Superior temporal gyrus (tissue), 1 donor: ENCODE measurements at regions not wholly inside any gene's neighbourhood (a gene's known extent, or its start where the extent isn't known, plus 50 kb on each side); places are given as distances from the start of the nearest gene placed in this dataset.
A peak's percentile ranks its signal among the peaks of the same experiment; 100 is the strongest.
"Not testable (repeated sequence)": the region's sequence is repeated elsewhere in the genome, so short reads cannot be mapped to it uniquely, and the experiment has no call there.

Experiments used
- DNase-seq: peaks from one replicate; pipeline ENCODE4 v3.0.0-alpha.2; 2016; ENCODE audit errors: extremely low spot score

DNA sequence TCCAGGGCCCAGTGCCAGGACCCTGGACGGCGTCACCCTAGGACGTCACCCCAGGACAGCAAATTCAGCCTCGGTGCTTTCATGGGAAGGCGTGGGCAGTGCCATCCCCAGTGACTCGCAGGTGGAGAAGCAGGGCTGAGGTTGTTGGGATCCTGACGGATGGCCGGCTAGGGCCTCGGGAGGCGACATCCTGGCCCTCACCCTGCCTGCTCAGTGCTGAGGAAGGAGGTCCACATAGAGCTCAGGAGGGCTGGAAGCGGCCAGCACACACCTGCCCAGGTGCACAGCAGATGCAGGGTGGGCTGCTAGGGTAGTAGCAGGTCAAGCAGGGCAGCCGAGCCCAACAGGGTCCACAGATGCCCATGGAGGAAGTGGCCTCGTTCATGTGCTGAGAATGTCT, 482.0 kb upstream of the SALL3 start:
- DNase-seq = no peak

DNA sequence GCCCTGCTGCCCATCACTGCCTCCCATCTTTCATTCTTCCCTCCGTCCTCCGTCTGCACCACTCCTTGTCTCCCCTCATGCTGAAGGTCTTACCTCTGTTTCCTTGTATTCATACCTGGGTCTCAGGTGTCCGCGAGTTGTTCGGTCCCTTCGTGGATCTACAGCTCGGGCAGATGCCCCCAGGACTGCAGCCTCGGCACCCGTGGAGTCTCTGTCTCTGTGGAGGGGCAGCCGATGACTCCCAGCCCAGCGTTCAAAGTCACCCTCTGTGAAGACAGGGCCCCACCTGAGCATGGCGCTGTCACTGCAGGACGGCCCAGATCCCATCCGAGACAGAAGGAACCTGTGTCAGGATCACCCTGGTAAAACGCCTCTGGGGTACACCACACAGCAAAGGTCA, 480.0 kb upstream of the SALL3 start:
- no peak for DNase-seq

DNA sequence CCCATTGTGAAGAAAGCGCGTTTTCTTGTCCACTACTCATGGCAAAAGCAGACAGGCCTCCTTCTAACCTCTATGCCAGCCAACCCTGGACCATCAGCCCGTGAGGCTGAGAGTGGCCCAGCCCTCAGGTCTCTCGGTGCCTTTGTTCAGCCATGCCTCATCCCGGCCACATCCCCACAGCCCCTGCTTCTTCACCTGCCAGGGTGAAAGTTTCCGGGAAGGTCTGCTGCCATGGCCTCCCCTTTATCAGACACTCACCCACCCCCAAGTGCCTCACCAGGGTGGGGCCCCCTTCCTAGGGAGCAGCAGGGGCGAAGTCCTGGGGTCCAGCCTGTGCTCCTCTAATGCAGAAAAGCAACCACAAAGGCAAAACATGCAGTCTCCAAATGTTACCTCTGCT, 478.4 kb upstream of the SALL3 start:
- no peak for DNase-seq

DNA sequence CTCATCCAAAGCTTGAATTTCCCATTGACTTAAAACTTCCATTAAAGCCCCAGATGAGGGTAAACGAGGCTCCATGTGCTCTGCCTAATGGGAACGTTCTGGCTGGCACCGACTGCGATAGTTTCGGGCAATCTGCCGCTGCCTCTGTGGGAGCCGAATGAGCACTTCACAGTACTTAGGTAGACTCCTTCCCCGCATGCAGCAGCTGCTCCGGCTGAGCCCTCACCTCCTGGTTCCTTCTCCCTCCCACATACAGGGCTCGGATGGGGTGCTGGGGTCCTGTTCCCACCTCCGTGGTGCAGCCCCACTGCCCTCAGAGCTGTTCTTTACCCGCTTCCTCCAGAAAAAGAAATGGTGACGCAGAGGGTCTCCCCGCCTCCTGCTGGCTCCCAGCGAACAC, 476.5 kb upstream of the SALL3 start:
- no peak for DNase-seq

DNA sequence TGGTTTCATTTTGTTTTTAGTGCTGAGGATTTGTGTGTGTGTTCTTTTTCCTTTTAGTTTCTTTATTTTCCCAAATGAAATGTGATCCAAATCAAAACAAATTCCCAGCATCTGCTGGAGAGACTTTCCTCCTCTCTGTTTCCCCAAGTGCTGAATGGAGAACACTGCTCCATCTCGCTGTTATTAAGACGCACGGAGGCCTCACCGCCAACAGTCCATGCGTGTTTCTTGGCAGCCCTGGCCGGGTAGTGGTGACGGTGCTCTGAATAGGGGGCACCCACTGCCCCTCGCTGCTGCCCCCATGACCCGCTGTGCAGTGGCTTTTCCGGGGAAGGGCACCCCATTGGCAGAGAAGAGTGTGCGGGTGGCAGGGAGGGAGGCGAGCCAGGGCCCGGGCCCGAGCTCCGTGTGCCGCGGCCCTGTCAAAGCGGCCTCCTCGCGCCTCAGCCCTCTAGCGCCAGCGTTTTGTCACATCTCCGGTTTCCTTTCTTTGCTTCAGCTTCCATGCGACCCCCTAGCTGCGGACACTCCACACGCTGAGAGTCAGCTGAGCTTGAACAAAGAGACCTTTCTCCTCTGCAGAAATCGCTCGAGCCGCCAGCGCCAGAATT, 473.7 kb upstream of the SALL3 start:
- DNase-seq = peak; percentile 63

DNA sequence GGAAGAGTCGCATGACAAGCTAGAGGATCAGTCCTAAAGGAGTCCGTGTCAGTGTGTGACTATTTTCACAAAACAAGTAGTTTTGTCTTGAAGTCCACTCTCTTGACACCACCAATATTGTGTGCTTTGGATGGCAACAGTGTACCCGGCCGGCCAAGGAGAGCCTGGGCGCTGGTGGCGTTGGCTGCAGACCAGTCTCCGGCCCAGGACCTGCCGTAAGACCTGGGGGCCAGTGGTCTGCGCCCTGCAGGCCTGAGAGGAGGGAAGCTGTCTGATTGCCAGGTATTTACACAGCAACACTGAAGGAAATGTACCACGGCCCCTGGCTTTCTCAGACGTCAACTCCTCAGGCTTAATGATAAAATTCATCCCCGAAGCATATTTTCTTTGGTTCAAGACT, 472.4 kb upstream of the SALL3 start:
- no peak for DNase-seq

DNA sequence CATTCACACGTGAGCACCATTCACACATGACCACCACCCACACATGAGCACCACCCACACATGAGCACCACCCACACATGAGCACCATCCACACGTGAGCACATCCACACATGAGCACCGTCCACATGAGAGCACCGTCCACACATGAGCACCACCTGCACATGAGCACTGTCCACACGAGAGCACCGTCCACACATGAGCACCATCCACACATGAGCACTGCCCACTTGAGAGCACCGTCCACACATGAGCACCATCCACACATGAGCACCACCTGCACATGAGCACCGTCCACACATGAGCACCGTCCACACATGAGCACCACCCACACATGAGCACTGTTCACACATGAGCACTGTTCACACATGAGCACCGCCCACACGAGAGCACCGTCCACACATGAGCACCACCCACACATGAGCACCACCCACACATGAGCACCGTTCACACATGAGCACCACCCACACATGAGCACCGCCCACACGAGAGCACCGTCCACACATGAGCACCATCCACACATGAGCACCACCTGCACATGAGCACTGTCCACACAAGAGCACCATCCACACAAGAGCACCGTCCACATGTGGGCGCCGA, 471.3 kb upstream of the SALL3 start:
- DNase-seq = not testable (repeated sequence)

DNA sequence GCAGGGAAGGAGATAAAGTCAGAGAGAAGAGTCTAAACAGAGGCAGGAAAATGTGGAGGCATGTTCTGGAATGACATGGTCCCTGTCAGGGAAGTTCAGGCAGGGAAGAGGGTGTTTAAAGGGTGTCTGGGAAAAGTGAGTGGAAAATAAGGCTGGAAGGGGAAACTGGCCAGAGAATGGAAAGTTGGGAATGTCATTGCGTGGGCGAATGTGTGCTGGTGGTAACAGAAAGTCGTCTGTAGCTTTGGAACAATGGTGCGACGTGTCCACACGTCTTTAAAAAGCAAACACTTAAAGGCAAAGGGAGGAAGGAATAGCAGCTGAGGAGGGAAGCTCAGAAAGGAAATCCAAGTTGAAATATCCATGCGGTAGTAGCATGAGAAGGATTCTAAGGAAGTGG, 469.5 kb upstream of the SALL3 start:
- DNase-seq = no peak

DNA sequence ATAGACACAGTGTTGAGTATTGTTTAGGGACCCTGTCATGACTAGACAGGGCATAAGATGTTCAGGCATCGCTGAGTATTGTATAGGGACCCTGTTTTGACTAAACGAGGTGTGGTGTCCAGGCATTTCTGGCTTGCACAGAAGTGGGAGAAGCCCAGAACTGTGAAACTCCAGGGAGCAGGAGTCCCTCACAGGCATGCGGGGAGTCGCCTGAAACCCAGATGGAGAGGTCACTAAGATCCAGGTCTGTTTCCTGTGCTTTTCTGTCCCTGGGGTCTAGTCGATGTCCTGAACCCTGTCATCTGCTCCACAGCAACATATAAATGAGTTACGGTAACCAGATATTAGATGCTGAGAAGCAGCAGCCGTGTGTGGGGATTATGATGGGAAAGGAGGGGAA, 469.0 kb upstream of the SALL3 start:
- DNase-seq = no peak

DNA sequence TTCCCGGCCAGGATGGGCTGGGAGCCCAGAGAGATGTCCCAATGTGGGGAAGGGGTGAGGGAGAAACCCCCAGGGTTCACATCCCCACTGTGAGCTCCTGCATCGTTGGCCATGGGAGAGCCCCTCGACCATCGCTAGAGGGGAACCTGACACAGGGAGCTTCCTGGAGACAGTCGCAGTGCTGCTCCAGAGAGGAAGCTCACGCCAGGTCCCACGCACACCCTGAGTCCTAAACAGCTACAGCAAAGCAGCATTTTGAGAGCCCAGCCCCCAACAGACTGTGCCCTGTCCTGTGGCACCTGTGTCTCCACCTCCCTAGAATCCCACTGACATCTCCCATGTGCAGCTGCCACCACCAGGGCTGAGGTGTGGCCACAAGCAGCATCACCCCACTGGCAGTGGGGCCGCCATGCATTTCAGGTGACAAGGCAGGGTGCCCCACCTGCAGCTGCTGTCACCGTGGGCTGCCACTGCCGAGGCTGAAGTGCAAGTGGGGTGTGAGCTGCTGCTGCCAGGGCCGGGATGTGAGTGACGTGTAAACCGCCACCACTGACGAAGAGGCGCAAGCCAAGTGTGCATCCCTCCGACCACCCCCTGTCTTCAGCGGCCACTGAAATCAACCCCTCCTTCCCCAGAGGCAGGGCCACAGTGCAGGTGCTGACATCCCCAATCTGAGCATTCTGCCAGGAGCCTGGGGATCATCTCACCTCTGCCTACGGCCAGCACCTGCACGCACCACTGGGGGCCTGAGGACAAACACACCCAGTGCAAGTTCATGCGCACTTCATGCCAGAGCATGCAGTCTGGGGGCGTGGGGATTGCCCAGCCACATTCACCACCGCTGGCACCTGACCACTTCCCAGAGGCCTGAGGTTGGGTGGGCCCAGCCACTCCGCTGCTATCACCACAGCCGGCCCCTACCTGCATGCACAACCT, 467.7 kb upstream of the SALL3 start:
- DNase-seq = no peak

DNA sequence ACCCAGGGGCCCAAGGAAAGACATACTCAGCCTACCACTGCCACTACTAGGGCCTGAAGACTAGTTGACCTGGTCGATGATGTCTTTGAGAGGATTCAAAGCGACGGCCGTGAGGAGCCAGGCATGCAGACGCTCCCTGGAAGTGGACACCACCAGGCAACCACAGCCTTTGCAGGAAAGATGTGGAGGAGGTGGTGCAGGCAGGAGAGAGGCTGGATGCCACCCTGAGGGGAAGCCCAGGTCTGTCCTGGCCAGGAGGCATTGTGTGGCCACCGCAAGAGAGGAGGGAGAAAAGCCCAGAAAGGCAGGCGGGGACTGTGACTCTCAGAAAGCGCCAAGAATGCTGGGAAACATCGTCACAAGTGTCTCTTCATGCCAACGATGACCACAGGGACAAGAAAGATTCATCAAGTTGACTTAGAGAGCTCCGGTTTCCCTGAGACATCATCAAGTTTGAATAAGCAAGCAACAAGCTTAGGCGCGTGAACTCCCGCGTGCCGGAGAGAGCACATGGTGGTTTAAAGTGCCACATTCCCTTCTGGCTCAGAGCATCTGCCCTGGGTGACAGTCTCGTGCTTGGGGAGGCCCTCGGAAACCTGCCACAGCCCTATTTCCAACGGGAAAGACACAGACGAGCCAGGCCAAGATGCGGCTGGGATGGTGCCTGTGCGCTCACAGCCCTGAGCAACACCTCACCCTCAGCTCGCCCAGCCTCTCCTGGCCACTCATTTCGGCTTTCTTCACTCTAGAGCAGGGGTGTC, 464.5 kb upstream of the SALL3 start:
- no peak for DNase-seq

DNA sequence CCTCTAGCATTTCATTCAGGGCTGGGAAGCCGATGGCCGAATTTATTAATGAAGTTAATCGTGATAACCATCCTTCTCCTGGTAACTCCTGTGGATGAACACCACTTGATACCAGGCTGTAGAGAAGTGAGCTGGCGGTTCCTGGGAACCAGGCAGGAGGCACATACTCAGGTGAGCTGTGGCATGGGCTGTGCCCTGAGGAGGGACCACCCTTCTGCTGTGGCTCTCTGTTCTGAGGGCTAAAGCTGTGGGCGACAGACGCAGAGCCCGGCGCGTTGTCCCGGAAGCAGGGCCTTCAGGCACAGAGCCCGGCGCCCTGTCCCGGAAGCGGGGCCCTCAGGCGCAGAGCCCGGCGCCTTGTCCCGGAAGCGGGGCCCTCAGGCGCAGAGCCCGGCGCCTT, 462.3 kb upstream of the SALL3 start:
- DNase-seq = no peak

DNA sequence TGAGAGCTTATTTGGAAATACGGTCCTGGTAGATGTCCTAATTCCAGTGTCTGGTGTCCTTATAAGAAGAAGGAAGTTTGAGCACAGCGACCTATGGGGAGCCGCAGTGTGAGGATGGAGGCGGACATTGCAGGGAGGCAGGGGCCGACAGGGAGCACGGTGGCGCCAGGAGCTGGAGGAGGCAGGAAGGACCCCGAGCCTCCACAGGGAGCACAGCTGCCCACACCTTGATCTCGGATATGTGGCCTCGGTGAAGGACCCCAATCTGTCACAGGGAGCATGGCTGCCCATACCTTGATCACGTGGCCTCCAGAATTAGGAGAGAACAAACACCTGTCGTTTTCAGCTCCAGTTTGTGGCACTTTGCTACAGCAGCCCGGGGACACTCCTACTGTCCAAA, 461.6 kb upstream of the SALL3 start:
- DNase-seq = no peak

DNA sequence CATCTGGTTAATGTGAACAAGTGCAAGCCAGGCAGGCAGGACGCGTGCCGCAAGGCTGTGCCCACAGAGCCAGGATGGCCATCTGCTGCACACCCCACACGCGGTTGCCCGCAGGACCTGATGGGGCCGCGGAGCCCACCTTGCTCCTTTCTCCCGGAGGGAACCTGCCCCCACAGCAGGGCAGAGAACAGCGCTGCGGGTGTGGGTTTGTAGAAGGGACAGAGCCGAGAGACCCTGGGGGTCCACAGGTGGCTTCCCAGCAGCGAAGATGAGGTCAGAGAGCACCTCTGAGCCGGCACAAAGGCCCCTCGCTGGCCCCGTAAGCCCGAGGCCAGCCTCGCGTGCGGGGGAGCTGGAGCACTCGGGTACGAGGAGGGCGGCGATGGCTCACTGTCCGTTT, 460.8 kb upstream of the SALL3 start:
- no peak for DNase-seq

DNA sequence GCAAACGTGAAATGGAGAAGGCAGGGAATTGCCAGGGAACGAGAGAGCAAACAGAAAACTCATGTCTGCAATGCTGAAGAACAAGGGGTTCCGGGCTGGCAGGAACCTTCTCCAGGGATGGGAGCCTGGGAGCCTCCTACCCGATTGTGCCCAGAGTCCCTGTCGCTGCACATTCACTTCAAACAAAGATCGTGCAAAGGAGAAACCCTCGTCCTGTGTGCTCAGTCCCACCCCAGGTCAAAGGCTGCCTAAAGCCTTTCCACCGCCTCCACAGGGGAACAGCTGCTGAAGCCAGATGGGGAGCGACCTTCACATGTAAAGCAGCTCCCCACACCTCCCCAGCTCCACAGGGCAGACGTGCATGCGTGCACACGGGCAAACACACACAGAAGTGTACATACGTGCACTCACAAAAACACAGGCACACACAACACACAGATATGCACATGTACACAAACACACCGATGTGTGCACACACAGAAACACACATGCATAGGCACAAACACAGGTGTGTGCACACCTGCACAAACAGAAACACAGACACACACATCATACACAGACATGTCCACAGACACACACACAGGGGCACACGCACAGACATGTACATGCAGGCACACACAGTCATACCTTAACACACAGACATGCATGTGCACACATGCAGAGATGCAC, 460.1 kb upstream of the SALL3 start:
- no peak for DNase-seq

DNA sequence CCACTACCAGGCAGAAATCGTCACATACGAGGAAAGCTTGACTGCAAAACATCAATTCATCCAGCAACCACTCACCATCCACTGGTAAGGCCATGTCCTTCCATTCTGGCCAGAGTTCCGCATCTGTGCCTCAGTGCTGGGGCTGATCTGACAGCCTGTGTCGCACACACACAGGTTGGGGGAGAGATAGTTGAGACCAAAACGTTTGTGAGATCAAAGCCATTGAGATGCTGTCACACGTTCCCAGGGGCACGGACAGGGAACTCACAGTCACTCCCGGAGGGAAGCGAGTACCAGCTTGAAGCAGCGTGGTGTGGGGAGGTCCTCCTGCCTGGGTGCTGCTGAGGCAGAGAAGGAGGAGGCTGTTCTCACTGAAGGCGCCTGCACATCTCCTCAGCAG, 458.5 kb upstream of the SALL3 start:
- DNase-seq = no peak

DNA sequence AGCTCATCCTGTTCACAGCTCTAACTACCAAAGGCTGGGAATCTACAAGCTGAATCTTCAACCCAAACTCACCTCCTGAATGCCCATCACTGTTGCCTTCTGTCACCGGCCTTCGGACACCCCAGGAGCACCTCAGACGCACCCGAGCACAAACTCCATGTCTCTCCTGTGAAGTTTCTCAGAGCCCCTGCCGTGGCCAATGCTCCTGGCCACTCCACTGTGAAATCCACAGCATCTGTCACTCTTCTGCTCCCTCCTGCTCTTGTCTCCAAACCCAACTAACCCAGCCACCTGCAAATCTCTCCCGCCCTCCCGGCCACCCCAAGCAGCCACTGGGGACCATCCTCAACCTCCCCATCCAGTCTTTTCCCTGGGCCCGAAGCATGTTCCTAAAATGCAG, 457.9 kb upstream of the SALL3 start:
- no peak for DNase-seq

DNA sequence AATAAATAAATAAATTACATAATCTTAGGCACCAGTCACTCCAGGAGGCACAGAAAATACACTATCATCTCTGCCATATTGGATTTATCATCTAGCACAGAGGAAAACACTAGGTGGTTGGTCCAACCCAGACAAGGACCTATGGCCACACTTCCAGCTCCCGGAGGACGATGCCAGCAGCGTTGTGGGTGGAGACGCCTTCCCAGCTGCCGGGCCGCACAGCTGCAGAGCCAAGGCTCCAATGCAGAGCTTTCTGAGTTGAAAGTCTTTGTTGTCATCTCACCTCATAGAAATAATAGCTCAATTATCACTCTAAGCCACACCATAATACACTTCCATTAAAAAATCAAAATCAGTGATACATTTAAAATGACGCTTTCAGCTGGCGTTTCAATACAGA, 457.1 kb upstream of the SALL3 start:
- no peak for DNase-seq

DNA sequence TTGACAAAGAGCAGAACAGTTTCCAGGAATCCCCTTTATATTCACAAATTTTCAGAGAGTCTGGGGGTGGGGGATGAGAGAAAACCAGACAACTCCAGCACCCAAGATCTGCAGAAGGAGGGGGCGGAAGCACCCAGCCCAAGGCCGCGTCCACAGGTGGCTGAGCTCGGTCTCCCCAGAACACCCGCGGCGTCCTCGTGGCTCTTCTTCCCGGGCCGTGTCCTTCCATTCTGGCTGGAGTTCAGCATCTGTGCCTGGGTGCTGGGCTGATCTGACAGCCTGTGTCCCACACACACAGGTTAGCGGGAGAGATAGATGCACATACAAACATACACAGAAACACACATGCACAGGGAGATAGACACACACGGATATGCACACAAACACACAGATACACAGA, 455.8 kb upstream of the SALL3 start:
- no peak for DNase-seq

DNA sequence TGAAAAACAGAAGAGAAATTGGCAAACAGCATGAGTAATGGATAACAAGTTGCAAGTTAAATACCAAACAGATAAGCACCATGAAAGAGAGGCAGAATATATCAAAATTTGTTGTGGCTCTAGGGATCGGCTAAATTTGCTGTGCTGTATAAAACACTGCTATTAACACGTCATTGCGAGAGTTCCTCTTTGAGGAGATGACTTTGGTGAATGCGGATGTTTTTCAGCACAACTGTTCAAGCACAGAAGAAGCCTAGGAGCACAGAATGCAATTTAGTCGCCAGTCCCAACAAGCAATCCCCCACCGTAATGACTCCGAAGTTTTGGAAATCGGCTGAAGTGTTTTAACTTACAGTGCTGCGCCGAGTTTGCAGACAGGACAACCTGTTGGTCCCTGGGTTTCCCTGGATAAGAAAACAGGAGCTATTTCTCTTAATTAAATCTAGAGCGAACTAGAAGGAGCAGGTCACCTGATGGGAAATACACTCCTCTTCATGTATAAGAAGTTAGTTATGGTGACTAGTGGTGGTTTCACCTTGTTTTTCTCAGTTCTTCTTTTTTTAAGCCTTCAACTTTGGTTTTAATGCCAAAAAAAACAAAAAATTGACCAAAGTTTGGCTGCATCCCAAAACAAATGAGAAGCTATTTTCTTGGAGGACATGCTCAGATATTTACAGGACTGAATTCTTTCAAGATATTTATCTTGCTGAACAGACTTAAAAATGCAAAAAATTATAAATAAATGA, 454.1 kb upstream of the SALL3 start:
- DNase-seq = no peak

DNA sequence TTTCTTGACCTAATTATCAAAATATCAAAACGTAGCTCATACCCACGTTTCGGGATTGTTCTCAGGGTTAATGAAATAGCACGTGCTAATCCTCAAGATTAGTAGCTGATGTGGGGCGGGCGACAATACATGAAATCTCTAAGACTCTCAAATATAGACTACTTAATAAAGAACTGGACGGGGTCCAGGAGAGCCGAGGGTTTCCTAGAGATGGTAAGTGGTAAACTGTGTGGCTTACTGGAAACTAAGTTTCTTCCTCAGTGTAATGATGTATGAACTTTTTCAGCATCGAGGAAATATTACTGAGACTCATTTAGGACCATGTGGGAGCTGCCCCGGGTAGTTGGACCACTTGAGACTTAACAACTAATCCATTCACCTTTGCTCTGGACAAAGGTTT, 453.3 kb upstream of the SALL3 start:
- DNase-seq = no peak
